Prostate gland (tissue), 2 donors: ENCODE measurements at regions not wholly inside any gene's neighbourhood (a gene's known extent, or its start where the extent isn't known, plus 50 kb on each side); places are given as distances from the start of the nearest gene placed in this dataset.
"Not testable (repeated sequence)": the region's sequence is repeated elsewhere in the genome, so short reads cannot be mapped to it uniquely, and the experiment has no call there.

Experiments
- DNase-seq: peaks from one replicate; pipeline ENCODE4 v3.0.0-alpha.2; 2019; ENCODE audit warnings: low spot score
- H3K27ac ChIP-seq, 2 donors: fragments of 200-600 bp; sonication (generic); 2 replicates each; pipeline ENCODE4 v1.5.1; 2017 to 2019
- H3K27me3 ChIP-seq: fragments of 200-600 bp; sonication (generic); replicated peaks from 2 replicates; pipeline ENCODE4 v1.5.1; 2019; ENCODE audit not compliant: insufficient read depth
- H3K36me3 ChIP-seq, 2 donors: fragments of 200-600 bp; sonication (generic); 1 replicate in 1 of 2; 2 replicates in 1 of 2; pipeline versions ENCODE4 v1.5.1 to v1.8.1; 2017 to 2019
- H3K4me1 ChIP-seq: fragments of 200-600 bp; sonication (generic); replicated peaks from 2 replicates; pipeline ENCODE4 v1.5.1; 2019
- H3K4me3 ChIP-seq, 2 donors: fragments of 200-600 bp; sonication (generic); 2 replicates each; pipeline ENCODE4 v1.5.1; 2017 to 2019
- H3K9me3 ChIP-seq: fragments of 200-600 bp; sonication (generic); 2 replicates; pipeline ENCODE4 v1.5.1; 2017
- CTCF ChIP-seq, 4 experiments: fragments of 200-600 bp in 2 of 4; fragments of 450-650 bp in 2 of 4; sonication (generic) in 2 of 4; IDR thresholded peaks; 1 replicate in 3 of 4; 2 replicates in 1 of 4; pipeline ENCODE4 v1.5.1; 2016 to 2019; ENCODE audit warnings: antibody characterized with exemption in 4 of 4, mild to moderate bottlenecking in 2 of 4, moderate library complexity in 2 of 4
- POLR2A ChIP-seq: fragments of 450-650 bp; IDR thresholded peaks from one replicate; pipeline ENCODE4 v1.6.1; 2016; ENCODE audit warnings: antibody characterized with exemption, mild to moderate bottlenecking
- POLR2AphosphoS5 ChIP-seq: sonication (generic); formaldehyde crosslinking; IDR thresholded peaks from one replicate; pipeline ENCODE4 v1.6.1; 2017; ENCODE audit warnings: antibody characterized with exemption
- whole genome bisulfite sequencing: methylation state at CpG from one replicate; pipeline ENCODE4 v1.1.5; 2018; 5-methylcytosine and 5-hydroxymethylcytosine counted together
- intact Hi-C: fragments of 100-400 bp; cut with DNase I; formaldehyde crosslinking; loops from one replicate; pipeline ENCODE4 v1.14.2; 2022

GRCh38 chr7:76142861-76143260, 58.8 kb upstream of the SRRM3 start:
- Histone ChIP-seq H3K4me3 (no peak overlapping the region), H3K27ac (no peak overlapping the region), H3K27me3 (no peaks in the 10 kb centered on the region), H3K4me1 (no peaks in the 10 kb centered on the region), H3K9me3 (no peaks in the 10 kb centered on the region), H3K36me3 (no peaks in the 10 kb centered on the region)
- DNase-seq, result no peak
- intact Hi-C loops, result no loop called here
- WGBS, result 90% methylated on average over 5 of the region's 5 CpGs
- TF ChIP-seq POLR2A, result no peak

GRCh38 chr7:76144664-76145270, 56.9 kb upstream of the SRRM3 start:
- WGBS, result 69% methylated on average over 5 of the region's 5 CpGs
- H3K36me3 ChIP-seq, H3K27ac ChIP-seq, H3K4me3 ChIP-seq, H3K27me3 ChIP-seq, H3K4me1 ChIP-seq, intact Hi-C loops, H3K9me3 ChIP-seq, DNase-seq: not testable (repeated sequence)

GRCh38 chr7:76146374-76146773, 55.3 kb upstream of the SRRM3 start:
- Histone ChIP-seq H3K27me3 (no peaks in the 10 kb centered on the region), H3K9me3 (no peaks in the 10 kb centered on the region), H3K27ac (no peak overlapping the region), H3K36me3 (no peaks in the 10 kb centered on the region), H3K4me1 (no peaks in the 10 kb centered on the region), H3K4me3 (no peak overlapping the region)
- no peak for DNase-seq
- 85% methylated on average over 4 of the region's 4 CpGs for WGBS
- no peak for TF ChIP-seq POLR2A
- TF ChIP-seq CTCF (IDR thresholded peaks at IDR 0.05), result no peak
- no peak for TF ChIP-seq POLR2AphosphoS5
- intact Hi-C loops, result no loop called here

- H3K4me3 ChIP-seq, H3K36me3 ChIP-seq, H3K27ac ChIP-seq, H3K27me3 ChIP-seq, H3K9me3 ChIP-seq, H3K4me1 ChIP-seq, intact Hi-C loops, DNase-seq: not testable (repeated sequence)
- peak; percentile 20 for TF ChIP-seq POLR2AphosphoS5
- 83% methylated on average over 3 of the region's 3 CpGs for WGBS
Measured at GRCh38 chr7:76148947-76149346, 52.7 kb upstream of the SRRM3 start.

- intact Hi-C loops, result no loop called here
- no peak for DNase-seq
- H3K27ac ChIP-seq, result no peak overlapping the region
Measured at GRCh38 chr7:76149847-76150691, 51.6 kb upstream of the SRRM3 start.

More at GRCh38 chr7:76149847-76150691, 51.6 kb upstream of the SRRM3 start:
- Histone ChIP-seq H3K9me3 (no peaks in the 10 kb centered on the region), H3K4me1 (no peaks in the 10 kb centered on the region), H3K36me3 (no peaks in the 10 kb centered on the region), H3K4me3 (no peak overlapping the region), H3K27me3 (no peaks in the 10 kb centered on the region)
- TF ChIP-seq POLR2A (no peak), CTCF (IDR thresholded peaks at IDR 0.05) (no peak), POLR2AphosphoS5 (no peak)
- 62% methylated on average over 52 of the region's 53 CpGs for WGBS
